Liver (tissue), 8 donors: ENCODE measurements at regions not wholly inside any gene's neighbourhood (a gene's known extent, or its start where the extent isn't known, plus 50 kb on each side); places are given as distances from the start of the nearest gene placed in this dataset.
"Not testable (repeated sequence)": the region's sequence is repeated elsewhere in the genome, so short reads cannot be mapped to it uniquely, and the experiment has no call there.

ENCODE experiments used
- DNase-seq: peaks from one replicate; pipeline ENCODE4 v3.0.0-alpha.2; 2017; ENCODE audit warnings: low spot score
- H3K27ac ChIP-seq, 2 donors: one replicate each; pipeline ENCODE4 v1.7.0; 2013; ENCODE audit warnings: inconsistent platforms in 2 of 2, low read length in 2 of 2, control low read depth in 1 of 2, low read depth in 1 of 2, mild to moderate bottlenecking in 1 of 2
- H3K27me3 ChIP-seq, 4 donors: one replicate each; pipeline versions ENCODE4 v1.6.1 to v1.7.0; 2013; ENCODE audit warnings: low read length in 3 of 4, inconsistent platforms in 1 of 4, mild to moderate bottlenecking in 1 of 4, moderate library complexity in 1 of 4; ENCODE audit not compliant: control insufficient read depth in 4 of 4, insufficient read depth in 4 of 4
- H3K36me3 ChIP-seq, 4 donors: one replicate each; pipeline versions ENCODE4 v1.6.1 to v1.7.0; 2013; ENCODE audit warnings: low read length in 3 of 4, mild to moderate bottlenecking in 3 of 4, low read depth in 1 of 4, moderate library complexity in 1 of 4; ENCODE audit not compliant: control insufficient read depth in 4 of 4, insufficient read depth in 3 of 4
- H3K4me1 ChIP-seq, 4 donors: one replicate each; pipeline versions ENCODE4 v1.6.1 to v1.7.0; 2013; ENCODE audit warnings: low read length in 3 of 4, mild to moderate bottlenecking in 3 of 4, moderate library complexity in 1 of 4; ENCODE audit not compliant: control insufficient read depth in 4 of 4, insufficient read depth in 4 of 4
- H3K4me3 ChIP-seq, 3 donors: one replicate each; pipeline versions ENCODE4 v1.6.1 to v1.7.0; 2013; ENCODE audit warnings: low read length in 3 of 3, control low read depth in 1 of 3, low read depth in 1 of 3, mild to moderate bottlenecking in 1 of 3
- H3K9ac ChIP-seq, 2 donors: one replicate each; pipeline ENCODE4 v1.7.0; 2013; ENCODE audit warnings: low read length in 2 of 2, mild to moderate bottlenecking in 2 of 2, moderate library complexity in 2 of 2, control low read depth in 1 of 2, low read depth in 1 of 2
- H3K9me3 ChIP-seq, 4 donors: one replicate each; pipeline versions ENCODE4 v1.6.1 to v1.7.0; 2013; ENCODE audit warnings: low read length in 3 of 4; ENCODE audit not compliant: control insufficient read depth in 4 of 4
- ATF3 ChIP-seq: IDR thresholded peaks from 2 replicates; pipeline ENCODE4 v1.6.1; 2016; ENCODE audit warnings: antibody characterized with exemption
- CTCF ChIP-seq: fragments of 150-350 bp; IDR thresholded peaks from 2 replicates; pipeline ENCODE4 v1.5.1; 2017; ENCODE audit warnings: improper control_type of control experiment, low read depth, low read length; ENCODE audit not compliant: missing input control
- FOXA2 ChIP-seq: IDR thresholded peaks from 2 replicates; pipeline ENCODE4 v1.6.1; 2016; ENCODE audit warnings: antibody characterized with exemption
- HNF4A ChIP-seq, 2 donors: conservative IDR thresholded peaks; 2 replicates each; pipeline ENCODE4 v1.6.1; 2016; ENCODE audit warnings: antibody characterized with exemption in 2 of 2, mild to moderate bottlenecking in 2 of 2
- JUND ChIP-seq, 2 donors: IDR thresholded peaks; 2 replicates each; pipeline ENCODE4 v1.6.1; 2016; ENCODE audit warnings: antibody characterized with exemption in 2 of 2
- MAX ChIP-seq: IDR thresholded peaks from 2 replicates; pipeline ENCODE4 v1.6.1; 2016; ENCODE audit warnings: antibody characterized with exemption
- NR2F2 ChIP-seq: IDR thresholded peaks from 2 replicates; pipeline ENCODE4 v1.6.1; 2016; ENCODE audit warnings: antibody characterized with exemption
- RAD21 ChIP-seq, 2 donors: IDR thresholded peaks; 2 replicates each; pipeline ENCODE4 v1.6.1; 2016; ENCODE audit warnings: antibody characterized with exemption in 2 of 2, mild to moderate bottlenecking in 2 of 2
- REST ChIP-seq: IDR thresholded peaks from 2 replicates; pipeline ENCODE4 v1.6.1; 2016; ENCODE audit warnings: antibody characterized with exemption, mild to moderate bottlenecking
- SP1 ChIP-seq: IDR thresholded peaks from 2 replicates; pipeline ENCODE4 v1.6.1; 2018; ENCODE audit warnings: antibody characterized with exemption, mild to moderate bottlenecking
- TAF1 ChIP-seq: conservative IDR thresholded peaks from 2 replicates; pipeline ENCODE4 v1.6.1; 2016; ENCODE audit warnings: antibody characterized with exemption, mild to moderate bottlenecking
- YY1 ChIP-seq: IDR thresholded peaks from 2 replicates; pipeline ENCODE4 v1.6.1; 2016; ENCODE audit warnings: antibody characterized with exemption, mild to moderate bottlenecking
- ZBTB33 ChIP-seq: IDR thresholded peaks from 2 replicates; pipeline ENCODE4 v1.6.1; 2016; ENCODE audit warnings: antibody characterized with exemption
- WGBS: extraction: QIAGEN DNeasy Blood & Tissue Kit; methylation state at CpG from one replicate; pipeline ENCODE4 v1.1.7; 2013; 5-methylcytosine and 5-hydroxymethylcytosine counted together
- donor health status: healthy.
- donor health status: healthy.
- donor health status: healthy.
- donor health status: healthy.
- donor health status: healthy.

GRCh38 chr13:78491978-78492377, 111.4 kb downstream of the POU4F1 start:
- H3K27me3 ChIP-seq = no peaks in the 10 kb centered on the region
- H3K36me3 ChIP-seq = no peaks in the 10 kb centered on the region
- TF ChIP-seq SP1 (no peak), FOXA2 (no peak), JUND (IDR thresholded peaks at IDR 0.05) (no peak), ATF3 (no peak), CTCF (no peak), YY1 (no peak), ZBTB33 (no peak), RAD21 (IDR thresholded peaks at IDR 0.05) (no peak), REST (no peak), MAX (no peak), HNF4A (conservative IDR thresholded peaks at IDR 0.05) (no peak), TAF1 (no peak), NR2F2 (no peak)
- no peak overlapping the region for H3K27ac ChIP-seq
- no peak overlapping the region for H3K4me3 ChIP-seq
- H3K4me1 ChIP-seq = no peaks in the 10 kb centered on the region
- H3K9me3 ChIP-seq = peaks cover 0 to 5% (median 2%) of the 10 kb centered on the region in 4 donors
- H3K9ac ChIP-seq = no peak overlapping the region
- DNase-seq = no peak

GRCh38 chr13:78490225-78490624, 113.1 kb downstream of the POU4F1 start:
- not testable (repeated sequence) for H3K4me1 ChIP-seq, H3K27me3 ChIP-seq, H3K9ac ChIP-seq, H3K36me3 ChIP-seq, H3K4me3 ChIP-seq, H3K27ac ChIP-seq, DNase-seq, H3K9me3 ChIP-seq
- 85% methylated on average over 7 of the region's 7 CpGs for WGBS
